ENCODE measurements at regions not wholly inside any gene's neighbourhood (a gene's known extent, or its start where the extent isn't known, plus 50 kb on each side); places are given as distances from the start of the nearest gene placed in this dataset.
A peak's percentile ranks its signal among the peaks of the same experiment; 100 is the strongest.

DNA sequence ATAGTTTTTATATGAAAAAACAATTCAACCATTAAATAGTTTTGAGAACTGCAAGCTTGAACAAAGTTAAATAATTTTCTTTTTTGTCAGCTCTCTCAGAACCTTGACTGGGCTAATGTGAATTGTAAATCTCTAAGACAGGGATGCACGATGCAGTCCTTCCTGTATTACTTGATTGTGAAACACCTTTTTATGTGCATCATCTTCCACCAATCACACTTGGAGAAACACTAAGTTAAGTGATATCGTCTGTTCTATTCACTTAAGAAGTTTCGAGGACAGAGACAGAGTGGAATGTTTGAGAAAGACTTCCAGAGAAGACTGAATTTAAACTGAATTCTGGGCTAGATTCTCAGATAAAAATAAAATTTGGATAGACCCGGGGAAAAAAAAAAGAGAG lies 238.2 kb downstream of the MREG start:
- Histone ChIP-seq H3K27me3 (replicated peaks in 1 of 2; ENCODE audit: control insufficient read depth in 2 of 2, extremely low read depth in 1 of 2, insufficient read depth in 2 of 2, low read length in 1 of 2) (no peaks in the 10 kb centered on the region), H3K9me3 (no peaks in the 10 kb centered on the region), H3K4me3 (ENCODE audit: control insufficient read depth in 1 of 2, extremely low read depth in 1 of 2, low read length in 1 of 2) (no peak overlapping the region), H3K36me3 (ENCODE audit: control insufficient read depth in 2 of 2, extremely low read depth in 1 of 2, insufficient read depth in 1 of 2, low read length in 1 of 2) (no peaks in the 10 kb centered on the region), H3K4me1 (ENCODE audit: control insufficient read depth in 1 of 2, extremely low read depth in 1 of 2, insufficient read depth in 2 of 2, low read length in 2 of 2) (no peaks in the 10 kb centered on the region), H3K27ac (ENCODE audit: low read length) (no peak overlapping the region)
- no peaks in the 10 kb centered on the region for H3K9me3 Mint-ChIP-seq
- ChIA-PET POLR2A (no interaction called here), CTCF (no interaction called here)
- H3K27ac Mint-ChIP-seq: no peak overlapping the region
- no peak for ATAC-seq (replicated peaks in 1 of 4)
- H3K27me3 Mint-ChIP-seq: peaks cover 5 to 7% of the 10 kb centered on the region in 2 donors
- DNase-seq: no peak
- 59% methylated on average over 3 of the region's 4 CpGs for WGBS (ENCODE audit: insufficient coverage)
- H3K4me3 Mint-ChIP-seq: no peak overlapping the region
- H3K4me1 Mint-ChIP-seq: no peaks in the 10 kb centered on the region
- no peaks in the 10 kb centered on the region for H3K36me3 Mint-ChIP-seq

DNA sequence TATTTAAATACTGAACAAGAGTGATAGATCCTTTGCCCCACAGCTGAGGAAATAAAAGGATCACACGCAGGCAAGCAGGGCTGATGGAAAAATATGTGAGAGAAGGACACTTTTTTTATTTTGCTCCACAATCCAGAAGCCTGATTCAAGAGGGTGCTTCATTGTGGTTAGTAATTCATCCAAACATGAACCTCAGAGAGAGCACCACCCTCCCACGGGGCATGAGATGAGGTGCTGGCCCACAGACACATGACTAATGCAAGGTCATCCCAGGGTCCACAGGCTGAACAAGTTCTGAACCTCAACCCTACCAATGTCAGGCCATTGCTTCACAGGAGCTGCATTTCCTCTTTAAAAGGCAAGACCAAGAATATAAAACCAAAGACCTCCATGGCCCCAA lies 239.6 kb downstream of the MREG start:
- Histone ChIP-seq H3K9me3 (no peaks in the 10 kb centered on the region), H3K27me3 (replicated peaks in 1 of 2; ENCODE audit: control insufficient read depth in 2 of 2, extremely low read depth in 1 of 2, insufficient read depth in 2 of 2, low read length in 1 of 2) (no peaks in the 10 kb centered on the region), H3K36me3 (ENCODE audit: control insufficient read depth in 2 of 2, extremely low read depth in 1 of 2, insufficient read depth in 1 of 2, low read length in 1 of 2) (no peaks in the 10 kb centered on the region), H3K4me3 (ENCODE audit: control insufficient read depth in 1 of 2, extremely low read depth in 1 of 2, low read length in 1 of 2) (no peak overlapping the region), H3K27ac (ENCODE audit: low read length) (no peak overlapping the region), H3K4me1 (ENCODE audit: control insufficient read depth in 1 of 2, extremely low read depth in 1 of 2, insufficient read depth in 2 of 2, low read length in 2 of 2) (no peaks in the 10 kb centered on the region)
- Mint-ChIP-seq H3K4me1 (no peaks in the 10 kb centered on the region), H3K9me3 (no peaks in the 10 kb centered on the region), H3K36me3 (no peaks in the 10 kb centered on the region), H3K27me3 (peaks cover 5 to 7% of the 10 kb centered on the region in 2 donors), H3K27ac (no peak overlapping the region), H3K4me3 (no peak overlapping the region)
- ATAC-seq (replicated peaks in 1 of 4) (no peak), DNase-seq (peak in 1 of 35 experiments; percentile 8)
- ChIA-PET CTCF (no interaction called here), POLR2A (no interaction called here)
- WGBS (ENCODE audit: insufficient coverage): 72% methylated on average over 2 of the region's 2 CpGs

DNA sequence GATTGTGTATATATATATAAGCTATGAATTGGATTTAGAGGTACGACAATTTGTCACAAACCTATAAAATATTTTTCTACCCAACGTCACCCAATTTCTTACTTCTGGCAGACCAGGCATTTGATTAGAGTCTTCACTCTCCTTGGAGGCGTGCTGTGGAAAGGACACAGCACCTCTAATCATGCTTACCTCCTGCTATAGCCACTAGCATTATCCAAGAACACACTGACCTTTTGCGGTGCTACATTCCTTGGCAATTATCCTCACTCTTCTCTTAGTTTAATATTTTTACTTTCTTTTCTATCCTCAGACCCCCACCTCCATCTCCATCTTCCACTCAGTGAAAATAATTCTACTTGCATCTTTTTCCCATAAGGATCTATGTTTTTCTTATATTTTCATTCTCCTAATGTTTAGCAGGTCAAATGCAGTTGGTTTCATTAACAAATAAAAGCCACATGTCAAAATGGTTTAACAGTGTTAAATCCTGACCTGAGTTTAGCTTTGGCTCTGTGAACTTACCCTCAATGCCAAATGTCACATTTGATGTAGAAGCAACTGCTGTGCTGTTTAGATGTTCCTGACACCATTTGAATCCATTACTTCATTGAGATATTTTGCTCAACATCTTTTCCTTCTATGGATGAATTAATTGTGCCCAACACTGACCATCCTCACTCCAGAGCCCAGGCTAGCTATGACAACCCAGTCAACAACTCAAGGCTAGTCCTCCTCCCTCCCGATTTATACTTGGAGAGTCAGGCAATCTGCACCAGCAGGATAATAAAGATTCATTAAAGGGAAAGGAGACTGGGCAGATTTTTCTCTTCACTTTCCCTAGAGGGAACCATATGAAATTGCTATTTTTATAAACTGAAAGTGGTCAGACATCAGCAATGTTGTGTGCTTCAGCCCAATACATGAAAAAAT lies 240.5 kb downstream of the MREG start:
- POLR2A ChIA-PET: no interaction called here
- Histone ChIP-seq H3K36me3 (ENCODE audit: control insufficient read depth in 2 of 2, extremely low read depth in 1 of 2, insufficient read depth in 1 of 2, low read length in 1 of 2) (no peaks in the 10 kb centered on the region), H3K4me1 (ENCODE audit: control insufficient read depth in 1 of 2, extremely low read depth in 1 of 2, insufficient read depth in 2 of 2, low read length in 2 of 2) (no peaks in the 10 kb centered on the region), H3K27ac (ENCODE audit: low read length) (no peak overlapping the region), H3K9me3 (no peaks in the 10 kb centered on the region), H3K4me3 (ENCODE audit: control insufficient read depth in 1 of 2, extremely low read depth in 1 of 2, low read length in 1 of 2) (no peak overlapping the region), H3K27me3 (replicated peaks in 1 of 2; ENCODE audit: control insufficient read depth in 2 of 2, extremely low read depth in 1 of 2, insufficient read depth in 2 of 2, low read length in 1 of 2) (no peaks in the 10 kb centered on the region)
- WGBS (ENCODE audit: insufficient coverage): 86% methylated on average over 3 of the region's 5 CpGs
- Mint-ChIP-seq H3K27ac (no peak overlapping the region), H3K4me1 (no peaks in the 10 kb centered on the region), H3K36me3 (no peaks in the 10 kb centered on the region), H3K27me3 (peaks cover 7 to 12% of the 10 kb centered on the region in 2 donors), H3K4me3 (no peak overlapping the region), H3K9me3 (no peaks in the 10 kb centered on the region)
- CTCF ChIA-PET: no interaction called here
- ATAC-seq (replicated peaks in 1 of 4) (no peak), DNase-seq (no peak)

DNA sequence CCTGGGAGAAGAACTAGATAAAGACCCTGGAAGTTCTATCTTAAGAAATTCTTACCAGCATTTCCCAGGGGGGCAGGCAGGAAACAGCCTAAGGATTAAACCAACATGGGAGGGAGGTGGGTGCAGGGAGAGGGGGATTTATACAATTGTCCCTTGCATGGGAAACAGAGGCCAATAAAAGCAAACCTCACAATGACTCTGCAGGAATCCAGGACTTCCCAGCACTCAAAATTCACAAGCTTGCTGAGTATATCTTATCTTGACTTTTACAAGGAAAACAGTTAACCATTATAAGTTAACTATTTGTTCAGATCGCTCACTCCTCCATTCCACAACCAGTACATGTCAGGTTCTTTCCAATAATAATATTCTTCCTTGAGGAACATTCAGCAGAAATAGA lies 241.3 kb downstream of the MREG start:
- peaks cover 7 to 14% of the 10 kb centered on the region in 2 donors for H3K27me3 Mint-ChIP-seq
- H3K27ac Mint-ChIP-seq: no peak overlapping the region
- H3K4me1 ChIP-seq (ENCODE audit: control insufficient read depth in 1 of 2, extremely low read depth in 1 of 2, insufficient read depth in 2 of 2, low read length in 2 of 2): no peaks in the 10 kb centered on the region
- no peaks in the 10 kb centered on the region for H3K9me3 ChIP-seq
- WGBS (ENCODE audit: insufficient coverage): no CpG with 5 or more reads among the region's 1 CpG
- ATAC-seq (replicated peaks in 1 of 4) (no peak), DNase-seq (no peak)
- H3K4me3 ChIP-seq (ENCODE audit: control insufficient read depth in 1 of 2, extremely low read depth in 1 of 2, low read length in 1 of 2): no peak overlapping the region
- H3K27ac ChIP-seq (ENCODE audit: low read length): no peak overlapping the region
- no peak overlapping the region for H3K4me3 Mint-ChIP-seq
- no peaks in the 10 kb centered on the region for H3K36me3 ChIP-seq (ENCODE audit: control insufficient read depth in 2 of 2, extremely low read depth in 1 of 2, insufficient read depth in 1 of 2, low read length in 1 of 2)
- H3K36me3 Mint-ChIP-seq: no peaks in the 10 kb centered on the region
- no peaks in the 10 kb centered on the region for H3K27me3 ChIP-seq (replicated peaks in 1 of 2; ENCODE audit: control insufficient read depth in 2 of 2, extremely low read depth in 1 of 2, insufficient read depth in 2 of 2, low read length in 1 of 2)
- H3K4me1 Mint-ChIP-seq: no peaks in the 10 kb centered on the region
- peaks cover 0 to 3% (median 3%) of the 10 kb centered on the region in 3 donors for H3K9me3 Mint-ChIP-seq
- ChIA-PET CTCF (no interaction called here), POLR2A (no interaction called here)

DNA sequence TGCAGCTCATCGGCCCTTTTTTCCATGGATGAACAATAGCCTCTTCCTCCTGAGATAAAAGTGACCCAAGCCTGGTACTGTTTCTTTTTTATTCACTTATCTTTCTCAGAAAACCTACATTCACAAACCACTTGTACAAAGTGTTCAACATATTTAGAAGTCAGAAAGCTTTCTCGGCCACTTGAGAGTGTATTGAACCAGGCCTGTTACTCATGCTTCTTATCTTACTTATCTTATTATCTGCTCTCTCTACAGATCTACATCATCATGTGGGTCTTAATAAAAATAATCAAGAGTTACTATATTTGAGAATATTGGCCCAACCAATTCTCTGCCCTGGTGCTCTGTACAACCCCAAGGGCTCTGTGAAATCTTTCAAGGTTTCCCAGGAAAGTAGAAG lies 242.1 kb downstream of the MREG start:
- no peak for ATAC-seq (replicated peaks in 1 of 4)
- Histone ChIP-seq H3K4me1 (ENCODE audit: control insufficient read depth in 1 of 2, extremely low read depth in 1 of 2, insufficient read depth in 2 of 2, low read length in 2 of 2) (no peaks in the 10 kb centered on the region), H3K4me3 (ENCODE audit: control insufficient read depth in 1 of 2, extremely low read depth in 1 of 2, low read length in 1 of 2) (no peak overlapping the region), H3K27ac (ENCODE audit: low read length) (no peak overlapping the region), H3K9me3 (no peaks in the 10 kb centered on the region), H3K27me3 (replicated peaks in 1 of 2; ENCODE audit: control insufficient read depth in 2 of 2, extremely low read depth in 1 of 2, insufficient read depth in 2 of 2, low read length in 1 of 2) (no peaks in the 10 kb centered on the region), H3K36me3 (ENCODE audit: control insufficient read depth in 2 of 2, extremely low read depth in 1 of 2, insufficient read depth in 1 of 2, low read length in 1 of 2) (no peaks in the 10 kb centered on the region)
- Mint-ChIP-seq H3K27me3 (peaks cover 7 to 17% of the 10 kb centered on the region in 2 donors), H3K9me3 (peaks cover 0 to 3% (median 3%) of the 10 kb centered on the region in 3 donors), H3K4me3 (no peak overlapping the region), H3K36me3 (no peaks in the 10 kb centered on the region), H3K27ac (no peak overlapping the region), H3K4me1 (no peaks in the 10 kb centered on the region)
- ChIA-PET POLR2A (no interaction called here), CTCF (no interaction called here)
- WGBS (ENCODE audit: insufficient coverage): no CpG with 5 or more reads among the region's 2 CpGs
- no peak for DNase-seq

DNA sequence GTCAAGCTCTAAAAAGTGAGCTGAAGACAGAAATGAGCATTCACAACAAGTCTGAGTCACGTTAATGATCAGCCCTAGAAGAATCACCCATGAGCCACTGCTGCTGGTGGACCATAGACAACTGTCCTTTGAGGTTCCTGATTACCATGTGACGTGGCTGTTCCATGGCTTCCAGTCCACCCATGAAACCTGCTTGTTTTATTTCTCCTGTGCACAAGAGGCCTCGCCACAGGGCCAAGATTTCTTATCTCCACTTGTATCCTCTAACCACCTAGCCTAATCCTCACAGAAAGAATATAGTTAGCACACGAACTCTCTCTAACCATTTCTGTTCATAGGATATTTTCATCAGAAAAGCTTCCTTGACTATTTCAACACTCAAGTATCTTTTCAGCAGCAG lies 242.7 kb downstream of the MREG start:
- H3K4me1 ChIP-seq (ENCODE audit: control insufficient read depth in 1 of 2, extremely low read depth in 1 of 2, insufficient read depth in 2 of 2, low read length in 2 of 2): no peaks in the 10 kb centered on the region
- no peaks in the 10 kb centered on the region for H3K9me3 ChIP-seq
- 62% methylated on average over 4 of the region's 4 CpGs for WGBS (ENCODE audit: insufficient coverage)
- CTCF ChIA-PET: no interaction called here
- Mint-ChIP-seq H3K27me3 (peaks cover 6 to 23% of the 10 kb centered on the region in 2 donors), H3K4me3 (no peak overlapping the region), H3K36me3 (no peaks in the 10 kb centered on the region), H3K27ac (no peak overlapping the region), H3K4me1 (no peaks in the 10 kb centered on the region), H3K9me3 (peaks cover 0 to 3% (median 3%) of the 10 kb centered on the region in 3 donors)
- no peak overlapping the region for H3K27ac ChIP-seq (ENCODE audit: low read length)
- no peaks in the 10 kb centered on the region for H3K36me3 ChIP-seq (ENCODE audit: control insufficient read depth in 2 of 2, extremely low read depth in 1 of 2, insufficient read depth in 1 of 2, low read length in 1 of 2)
- no peaks in the 10 kb centered on the region for H3K27me3 ChIP-seq (replicated peaks in 1 of 2; ENCODE audit: control insufficient read depth in 2 of 2, extremely low read depth in 1 of 2, insufficient read depth in 2 of 2, low read length in 1 of 2)
- no peak for DNase-seq
- H3K4me3 ChIP-seq (ENCODE audit: control insufficient read depth in 1 of 2, extremely low read depth in 1 of 2, low read length in 1 of 2): no peak overlapping the region
- POLR2A ChIA-PET: no interaction called here
- ATAC-seq (replicated peaks in 1 of 4): no peak

Data from T-cell (primary cell).